ENCODE measurements at regions not wholly inside any gene's neighbourhood (a gene's known extent, or its start where the extent isn't known, plus 50 kb on each side); places are given as distances from the start of the nearest gene placed in this dataset.

Small RNA genes lying in the stretch of these regions (small RNA-seq; reads per million reads assigned to genes)
- gene RN7SL683P (0 to 0.48 reads per million in 2 experiments), gene SNORD56B (0 reads per million in 2 experiments)

Data from right lobe of liver (tissue), 1 donor.